ENCODE measurements at regions not wholly inside any gene's neighbourhood (a gene's known extent, or its start where the extent isn't known, plus 50 kb on each side); places are given as distances from the start of the nearest gene placed in this dataset.

- POLR2A ChIA-PET: no interaction called here
- Histone ChIP-seq H2AFZ (ENCODE audit: low read depth, low read length, poor library complexity, severe bottlenecking) (no peak overlapping the region), H4K20me1 (ENCODE audit: insufficient read depth) (no peaks in the 10 kb centered on the region), H3K9ac (ENCODE audit: low read length) (no peak overlapping the region), H3K27me3 (ENCODE audit: insufficient read depth, low read length) (no peaks in the 10 kb centered on the region), H3K4me1 (ENCODE audit: control insufficient read depth in 1 of 2, insufficient read depth in 2 of 2, low read length in 2 of 2) (no peaks in the 10 kb centered on the region), H3K27ac (ENCODE audit: low read depth, low read length) (no peak overlapping the region), H3K4me3 (replicated peaks in 1 of 2; ENCODE audit: low read depth in 1 of 2, low read length in 2 of 2) (no peak overlapping the region), H3K36me3 (ENCODE audit: control insufficient read depth in 1 of 2, insufficient read depth in 2 of 2, low read length in 2 of 2) (no peaks in the 10 kb centered on the region), H3K9me2 (ENCODE audit: insufficient read depth) (no peaks in the 10 kb centered on the region), H3K4me2 (ENCODE audit: low read length) (no peak overlapping the region), H3K79me2 (ENCODE audit: insufficient read depth, low read length) (no peaks in the 10 kb centered on the region), H3K9me3 (ENCODE audit: control insufficient read depth in 1 of 2, insufficient read depth in 1 of 2, low read depth in 1 of 2, low read length in 2 of 2) (peaks cover 4 to 10% of the 10 kb centered on the region in 2 experiments; a peak in 2 of 4 replicates)
- RAD21 ChIA-PET (ENCODE audit: low non-redundant PET in 1 of 2, low total read pairs in 2 of 2, uncharacterized antibody in 2 of 2, unreplicated experiment in 2 of 2): no interaction called here
- ATAC-seq (no peak), DNase-seq (ENCODE audit: low read depth, low spot score) (no peak)
- intact Hi-C loops (cut with micrococcal nuclease): no loop called here
- BruUV-seq (replicated peaks): no TSS peak
- CTCF ChIA-PET: no interaction called here
- no peak for TF ChIP-seq RAD21 (IDR thresholded peaks at IDR 0.05; ENCODE audit: low read depth)
Observed at GRCh38 chr18:43751203-43751602, 473.9 kb upstream of the SYT4 start.

- H3K9me2 ChIP-seq (ENCODE audit: insufficient read depth): no peaks in the 10 kb centered on the region
- H3K27ac ChIP-seq (ENCODE audit: low read depth, low read length): no peak overlapping the region
- H3K27me3 ChIP-seq (ENCODE audit: insufficient read depth, low read length): no peaks in the 10 kb centered on the region
- ATAC-seq (no peak), DNase-seq (ENCODE audit: low read depth, low spot score) (no peak)
- ChIA-PET CTCF (no interaction called here), RAD21 (ENCODE audit: low non-redundant PET in 1 of 2, low total read pairs in 2 of 2, uncharacterized antibody in 2 of 2, unreplicated experiment in 2 of 2) (no interaction called here), POLR2A (no interaction called here)
- TF ChIP-seq TCF7L2 (IDR thresholded peaks at IDR 0.05; ENCODE audit: borderline replicate concordance, extremely low read depth, insufficient read depth, insufficient read length) (no peak), POLR2A (IDR thresholded peaks at IDR 0.05; ENCODE audit: borderline replicate concordance, extremely low read depth, insufficient read depth, insufficient read length) (no peak), CEBPB (IDR thresholded peaks at IDR 0.05; ENCODE audit: low read depth) (no peak), EZH2 (IDR thresholded peaks at IDR 0.05) (no peak), RAD21 (IDR thresholded peaks at IDR 0.05; ENCODE audit: low read depth) (no peak)
- H3K4me2 ChIP-seq (ENCODE audit: low read length): no peak overlapping the region
- no peaks in the 10 kb centered on the region for H3K4me1 ChIP-seq (ENCODE audit: control insufficient read depth in 1 of 2, insufficient read depth in 2 of 2, low read length in 2 of 2)
- H3K9ac ChIP-seq (ENCODE audit: low read length): no peak overlapping the region
- H3K79me2 ChIP-seq (ENCODE audit: insufficient read depth, low read length): no peaks in the 10 kb centered on the region
- no TSS peak for BruUV-seq (replicated peaks)
- peaks cover 4 to 10% of the 10 kb centered on the region in 2 experiments; a peak in 2 of 4 replicates for H3K9me3 ChIP-seq (ENCODE audit: control insufficient read depth in 1 of 2, insufficient read depth in 1 of 2, low read depth in 1 of 2, low read length in 2 of 2)
- no peaks in the 10 kb centered on the region for H3K36me3 ChIP-seq (ENCODE audit: control insufficient read depth in 1 of 2, insufficient read depth in 2 of 2, low read length in 2 of 2)
- intact Hi-C loops (cut with micrococcal nuclease): no loop called here
- no peak overlapping the region for H2AFZ ChIP-seq (ENCODE audit: low read depth, low read length, poor library complexity, severe bottlenecking)
- no peaks in the 10 kb centered on the region for H4K20me1 ChIP-seq (ENCODE audit: insufficient read depth)
- H3K4me3 ChIP-seq (replicated peaks in 1 of 2; ENCODE audit: low read depth in 1 of 2, low read length in 2 of 2): no peak overlapping the region
Observed at GRCh38 chr18:43751835-43752234, 474.5 kb upstream of the SYT4 start.

All from HCT116 (cell line).